Thoracic aorta (tissue), 2 donors: ENCODE measurements at regions not wholly inside any gene's neighbourhood (a gene's known extent, or its start where the extent isn't known, plus 50 kb on each side); places are given as distances from the start of the nearest gene placed in this dataset.

Experiments
- ATAC-seq: fragments of 150-250 bp; one replicate; pipeline ENCODE4 v1.8.0; 2017; ENCODE audit warnings: low read depth; ENCODE audit not compliant: insufficient number of reproducible peaks, low FRiP score
- DNase-seq: peaks from one replicate; pipeline ENCODE4 v3.0.0-alpha.2; 2020; ENCODE audit warnings: low spot score
- H3K27ac ChIP-seq, 2 donors: fragments of 200-600 bp; sonication (generic); 1 replicate in 1 of 2; 2 replicates in 1 of 2; pipeline ENCODE4 v1.5.1; 2016; ENCODE audit warnings: mild to moderate bottlenecking in 2 of 2, moderate library complexity in 2 of 2
- H3K27me3 ChIP-seq: fragments of 200-600 bp; sonication (generic); replicated peaks from 2 replicates; pipeline ENCODE4 v1.6.0; 2016; ENCODE audit warnings: mild to moderate bottlenecking; ENCODE audit not compliant: insufficient read depth
- H3K36me3 ChIP-seq: fragments of 200-600 bp; sonication (generic); one replicate; pipeline ENCODE4 v1.5.1; 2016
- H3K4me1 ChIP-seq, 2 donors: fragments of 200-600 bp; sonication (generic); 1 replicate in 1 of 2; 2 replicates in 1 of 2; pipeline versions ENCODE4 v1.5.1 to v1.6.0; 2016; ENCODE audit warnings: low read depth in 2 of 2, mild to moderate bottlenecking in 1 of 2; ENCODE audit not compliant: control insufficient read depth in 1 of 2
- H3K4me3 ChIP-seq: fragments of 200-600 bp; sonication (generic); 2 replicates; pipeline ENCODE4 v1.5.1; 2016; ENCODE audit warnings: mild to moderate bottlenecking
- H3K9me3 ChIP-seq: fragments of 200-600 bp; sonication (generic); 2 replicates; pipeline ENCODE4 v1.5.1; 2016
- TF ChIP-seq, protein P1 (sequence below): fragments of 200-600 bp; sonication (generic); IDR thresholded peaks from one replicate; pipeline ENCODE4 v1.5.1; 2019; ENCODE audit warnings: antibody characterized with exemption

DNA sequence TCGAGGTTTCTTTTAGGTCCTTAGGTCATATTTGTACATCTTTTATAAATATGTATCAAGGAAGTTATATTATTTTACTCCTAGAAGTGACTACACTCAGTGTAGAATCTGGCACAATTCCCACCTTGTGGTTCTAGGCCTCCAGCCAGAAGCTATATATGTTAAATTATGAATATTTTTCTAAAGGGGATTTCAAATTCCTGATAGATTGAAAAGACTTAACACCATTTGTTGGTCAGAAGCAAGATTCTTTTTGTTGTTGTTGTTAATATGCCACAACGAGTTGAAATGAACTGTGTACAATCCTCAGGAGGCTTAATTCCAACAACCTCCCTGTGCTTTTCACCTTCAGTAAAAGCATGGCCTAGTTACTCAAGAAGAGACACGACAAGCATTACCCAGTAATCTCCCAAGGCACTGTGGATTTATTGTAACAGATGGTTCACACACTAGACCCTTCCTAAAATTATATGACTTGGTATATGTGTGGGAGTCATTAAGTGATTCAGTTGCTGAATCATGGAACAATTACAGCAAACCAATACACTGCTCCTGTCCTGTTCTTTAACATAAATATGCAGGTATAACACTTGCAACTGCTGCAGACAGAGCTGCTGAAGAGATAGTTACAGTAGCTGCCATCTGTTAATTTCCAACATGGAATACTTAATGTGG lies 964.4 kb upstream of the GOT2 start:
- no peaks in the 10 kb centered on the region for H3K27me3 ChIP-seq
- no peak for DNase-seq

DNA sequence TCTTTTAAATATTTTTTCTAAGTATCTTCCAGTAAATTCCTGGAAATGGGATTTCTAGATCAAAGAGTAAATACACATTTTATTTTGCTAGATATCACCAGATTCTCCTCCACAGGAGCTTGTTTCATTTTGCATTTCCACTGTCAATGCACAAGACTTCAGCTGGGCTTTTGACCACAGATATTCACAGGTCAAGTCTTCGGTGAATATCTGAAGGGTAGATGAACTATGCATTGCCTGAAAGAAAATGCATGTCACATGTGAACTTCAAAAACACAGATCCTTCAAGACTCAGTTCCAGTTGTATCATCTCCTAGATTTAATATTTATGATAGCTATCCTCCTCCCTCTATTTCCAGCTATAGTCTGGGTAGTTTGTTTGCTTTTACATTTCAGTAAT lies 963.6 kb upstream of the GOT2 start:
- TF ChIP-seq, protein P1, sequence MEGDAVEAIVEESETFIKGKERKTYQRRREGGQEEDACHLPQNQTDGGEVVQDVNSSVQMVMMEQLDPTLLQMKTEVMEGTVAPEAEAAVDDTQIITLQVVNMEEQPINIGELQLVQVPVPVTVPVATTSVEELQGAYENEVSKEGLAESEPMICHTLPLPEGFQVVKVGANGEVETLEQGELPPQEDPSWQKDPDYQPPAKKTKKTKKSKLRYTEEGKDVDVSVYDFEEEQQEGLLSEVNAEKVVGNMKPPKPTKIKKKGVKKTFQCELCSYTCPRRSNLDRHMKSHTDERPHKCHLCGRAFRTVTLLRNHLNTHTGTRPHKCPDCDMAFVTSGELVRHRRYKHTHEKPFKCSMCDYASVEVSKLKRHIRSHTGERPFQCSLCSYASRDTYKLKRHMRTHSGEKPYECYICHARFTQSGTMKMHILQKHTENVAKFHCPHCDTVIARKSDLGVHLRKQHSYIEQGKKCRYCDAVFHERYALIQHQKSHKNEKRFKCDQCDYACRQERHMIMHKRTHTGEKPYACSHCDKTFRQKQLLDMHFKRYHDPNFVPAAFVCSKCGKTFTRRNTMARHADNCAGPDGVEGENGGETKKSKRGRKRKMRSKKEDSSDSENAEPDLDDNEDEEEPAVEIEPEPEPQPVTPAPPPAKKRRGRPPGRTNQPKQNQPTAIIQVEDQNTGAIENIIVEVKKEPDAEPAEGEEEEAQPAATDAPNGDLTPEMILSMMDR, result no peak

More for the DNA sequence above, 964.4 kb upstream of the GOT2 start:
- no peaks in the 10 kb centered on the region for H3K4me1 ChIP-seq
- TF ChIP-seq, protein P1, result no peak
- no peak overlapping the region for H3K4me3 ChIP-seq
- ATAC-seq, result no peak
- no peak overlapping the region for H3K27ac ChIP-seq
- no peaks in the 10 kb centered on the region for H3K36me3 ChIP-seq
- no peaks in the 10 kb centered on the region for H3K9me3 ChIP-seq

DNA sequence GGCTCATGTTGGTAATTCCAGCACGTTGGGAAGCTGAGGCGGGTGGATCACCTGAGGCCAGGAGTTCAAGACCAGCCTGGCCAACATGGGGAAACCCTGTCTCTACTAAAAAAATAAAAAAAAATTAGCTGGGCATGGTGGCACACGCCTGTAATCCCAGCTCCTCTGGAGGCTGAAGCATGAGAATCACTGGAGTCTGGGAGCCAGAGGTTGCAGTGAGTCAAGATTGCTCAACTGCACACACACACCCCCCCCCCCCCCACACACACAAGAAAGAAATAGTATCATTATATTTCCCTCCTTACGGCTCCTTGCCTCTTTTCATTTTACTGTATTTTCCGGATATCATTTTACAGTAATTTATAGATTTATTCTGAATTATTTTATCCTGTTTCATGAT lies 963.1 kb upstream of the GOT2 start:
- no peak for DNase-seq
- TF ChIP-seq, protein P1, result no peak
- Histone ChIP-seq H3K9me3 (no peaks in the 10 kb centered on the region), H3K4me3 (no peak overlapping the region), H3K36me3 (no peaks in the 10 kb centered on the region), H3K4me1 (no peaks in the 10 kb centered on the region), H3K27me3 (no peaks in the 10 kb centered on the region), H3K27ac (no peak overlapping the region)
- ATAC-seq, result no peak

More for the DNA sequence above, 963.6 kb upstream of the GOT2 start:
- Histone ChIP-seq H3K36me3 (no peaks in the 10 kb centered on the region), H3K9me3 (no peaks in the 10 kb centered on the region), H3K4me1 (no peaks in the 10 kb centered on the region), H3K4me3 (no peak overlapping the region), H3K27ac (no peak overlapping the region), H3K27me3 (no peaks in the 10 kb centered on the region)
- DNase-seq (no peak), ATAC-seq (no peak)

DNA sequence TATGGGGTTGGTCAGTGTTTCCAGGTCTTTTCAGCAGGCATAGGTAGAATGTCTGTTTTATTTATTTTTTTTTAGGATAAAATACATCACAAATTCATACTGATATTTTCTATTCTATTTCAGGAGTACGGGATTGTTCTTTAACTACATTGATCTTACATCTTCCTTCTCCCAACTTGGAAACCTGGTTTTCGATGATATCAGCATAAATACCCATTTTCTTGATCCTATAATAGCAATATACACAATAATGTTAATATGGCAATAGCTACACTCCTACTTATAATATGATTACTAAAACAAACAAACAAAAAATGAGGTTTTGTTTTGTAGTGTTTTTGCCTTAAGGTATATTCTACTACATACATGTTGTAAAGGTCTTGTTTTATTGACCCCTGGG lies 962.4 kb upstream of the GOT2 start:
- ATAC-seq (no peak), DNase-seq (no peak)
- Histone ChIP-seq H3K27me3 (no peaks in the 10 kb centered on the region), H3K9me3 (no peaks in the 10 kb centered on the region), H3K36me3 (no peaks in the 10 kb centered on the region), H3K4me1 (no peaks in the 10 kb centered on the region), H3K4me3 (no peak overlapping the region), H3K27ac (no peak overlapping the region)
- TF ChIP-seq, protein P1, result no peak

DNA sequence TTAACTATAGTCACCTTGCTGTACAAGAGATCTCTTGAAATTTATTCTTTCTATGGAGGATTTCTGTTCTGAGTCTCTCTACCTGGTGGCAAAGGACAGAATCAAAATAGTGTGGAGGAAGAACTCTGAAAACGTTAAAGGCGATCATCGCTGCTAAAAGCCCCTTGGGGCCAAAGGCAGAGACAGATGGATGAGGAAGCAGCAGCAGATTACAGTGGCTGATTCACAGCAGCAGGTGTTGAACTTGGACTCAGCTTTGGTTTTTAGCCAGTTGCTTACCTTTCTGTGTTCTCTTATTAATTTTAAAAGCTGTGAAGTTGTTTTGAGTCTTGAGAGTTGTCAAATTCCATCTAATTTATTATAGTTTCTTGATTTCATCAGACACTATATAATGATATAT lies 956.1 kb upstream of the GOT2 start:
- TF ChIP-seq, protein P1, result no peak
- Histone ChIP-seq H3K36me3 (no peaks in the 10 kb centered on the region), H3K27me3 (no peaks in the 10 kb centered on the region), H3K27ac (no peak overlapping the region), H3K4me3 (no peak overlapping the region), H3K4me1 (no peaks in the 10 kb centered on the region), H3K9me3 (no peaks in the 10 kb centered on the region)
- DNase-seq (no peak), ATAC-seq (no peak)
